NCI-H345 treated with DMSO at 0.1 percent for 48 hours (cell line): ENCODE measurements at regions not wholly inside any gene's neighbourhood (a gene's known extent, or its start where the extent isn't known, plus 50 kb on each side); places are given as distances from the start of the nearest gene placed in this dataset.

Experiments
- DNase-seq: peaks from one replicate; lab custom pipeline; 2025; ENCODE audit not compliant: unreplicated experiment; lab: John Stamatoyannopoulos, UW

GRCh38 chr16:72286936-72287620 lies 115.1 kb upstream of the PMFBP1 start:
- DNase-seq, result no peak

GRCh38 chr16:72285728-72286127 lies 113.8 kb upstream of the PMFBP1 start:
- no peak for DNase-seq

- DNase-seq, result no peak
These were observed 113.4 kb upstream of the PMFBP1 start for GRCh38 chr16:72285324-72285723.

DNA sequence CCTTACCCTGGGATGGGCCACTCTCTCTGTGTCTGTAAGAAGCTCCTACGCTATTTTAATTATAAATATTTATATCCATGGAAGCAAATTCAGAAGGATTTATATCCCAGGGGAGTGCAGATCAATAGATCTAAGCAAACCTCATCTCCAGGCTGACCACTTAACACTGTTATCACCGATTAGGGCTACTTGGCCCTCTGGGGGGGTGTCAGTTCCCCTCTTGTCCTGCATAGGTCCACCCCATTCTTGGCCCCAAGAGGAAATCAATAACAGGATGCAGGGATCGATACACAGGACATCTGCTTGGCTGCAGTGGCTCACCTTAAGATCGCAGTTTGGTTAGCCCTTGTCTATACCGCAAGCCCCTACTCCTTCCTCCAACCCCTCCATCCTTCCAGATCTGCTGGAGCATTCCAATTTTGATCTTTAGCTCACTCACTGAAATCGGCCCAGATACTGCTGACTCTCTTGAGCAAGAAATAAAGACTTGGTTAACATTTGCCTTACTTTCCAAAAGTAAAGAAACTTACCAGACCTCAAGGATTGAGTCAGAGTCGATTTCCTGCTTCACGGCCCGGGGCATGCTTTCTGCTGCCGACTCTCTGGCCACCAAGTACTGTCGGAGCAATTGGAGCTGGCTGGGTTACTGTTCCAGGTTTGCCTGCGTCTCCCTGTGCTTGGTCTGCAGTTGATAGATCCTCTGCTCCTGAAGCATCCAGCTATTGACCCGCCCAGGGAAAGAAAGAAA lies 112.3 kb upstream of the PMFBP1 start:
- DNase-seq, result no peak

DNA sequence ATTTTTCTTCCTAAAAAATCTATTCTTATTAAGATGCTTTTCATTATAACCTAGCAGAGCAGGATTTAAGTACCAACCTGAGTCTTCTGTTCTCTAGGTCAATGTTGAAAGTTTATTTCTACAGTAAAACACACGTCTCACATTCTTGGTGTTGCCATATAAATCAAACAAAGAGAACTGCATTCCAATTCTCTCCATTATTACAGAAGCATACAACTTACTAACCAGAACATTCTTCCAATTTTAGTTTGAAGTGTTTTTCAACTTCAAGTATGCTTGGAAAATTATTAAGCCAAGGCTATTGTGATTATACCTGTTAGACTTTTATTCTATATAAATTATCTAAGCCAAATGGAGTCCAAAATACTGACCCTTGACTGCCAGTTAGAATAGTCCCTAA lies 110.4 kb upstream of the PMFBP1 start:
- DNase-seq, result no peak

- DNase-seq, result no peak
These were observed 106.3 kb upstream of the PMFBP1 start for GRCh38 chr16:72278301-72278700.

DNA sequence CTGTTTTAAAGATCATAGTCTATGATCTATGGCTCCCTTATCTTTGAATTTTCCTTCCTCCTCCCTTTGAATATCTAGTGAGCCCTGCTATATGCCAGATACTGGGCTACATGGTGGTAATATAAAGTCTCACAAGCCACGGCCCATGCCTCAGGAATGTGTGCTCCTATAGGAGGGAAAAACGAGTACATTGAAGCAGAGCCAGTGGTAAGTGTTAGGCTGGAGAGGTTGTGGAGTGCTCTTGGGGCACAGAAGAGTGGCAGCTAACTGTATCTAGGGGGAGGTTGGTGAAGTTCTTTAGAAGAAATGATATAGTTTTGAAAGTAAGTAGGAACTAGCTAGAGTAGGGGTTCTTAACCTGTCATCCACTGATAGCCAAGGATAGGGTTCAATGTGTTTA lies 105.8 kb upstream of the PMFBP1 start:
- no peak for DNase-seq

DNA sequence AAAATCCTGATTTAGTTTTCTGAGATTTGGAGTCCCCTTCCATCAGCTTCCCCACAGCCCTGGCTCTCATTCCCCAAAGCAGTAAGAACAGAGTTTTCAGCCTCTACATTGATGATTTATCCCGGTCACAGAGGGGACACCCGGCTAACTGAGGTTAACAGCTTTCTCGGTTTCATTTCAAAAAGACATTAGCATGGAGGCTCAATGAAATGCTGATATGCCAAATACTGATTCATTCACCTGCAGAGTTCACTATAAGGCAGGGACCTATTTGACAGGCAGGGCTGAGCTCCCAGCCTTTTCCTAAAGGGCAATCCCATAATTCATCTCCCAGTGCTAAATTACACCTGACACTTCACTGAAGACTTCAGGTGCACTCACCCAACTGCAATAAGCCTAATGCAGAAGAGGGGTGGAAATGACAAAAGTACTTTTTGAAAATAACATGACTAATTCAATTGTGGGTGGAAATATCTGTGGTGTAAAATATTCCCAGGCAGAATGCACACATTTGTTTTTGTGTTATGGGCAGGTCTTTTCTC lies 99.8 kb upstream of the PMFBP1 start:
- no peak for DNase-seq

GRCh38 chr16:72270531-72270930 lies 98.6 kb upstream of the PMFBP1 start:
- no peak for DNase-seq

DNA sequence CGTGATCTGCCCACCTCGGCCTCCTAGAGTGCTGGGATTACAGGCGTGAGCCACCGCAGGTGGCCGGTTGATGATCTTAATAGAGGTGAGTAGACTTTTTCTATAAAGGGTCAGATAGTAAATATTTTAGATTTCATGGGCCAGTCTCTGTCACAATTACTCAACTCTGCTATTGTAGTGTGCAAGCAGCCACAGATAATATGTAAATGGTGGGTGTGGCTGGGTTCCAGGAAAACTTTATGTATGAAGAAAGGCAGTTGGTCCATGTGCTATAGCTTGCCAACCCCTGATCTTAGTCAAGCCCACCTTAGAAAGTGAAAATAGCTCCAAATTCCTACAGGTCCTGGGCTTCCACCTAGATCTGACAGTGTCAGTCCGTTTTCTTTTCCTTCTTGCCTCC lies 94.9 kb upstream of the PMFBP1 start:
- no peak for DNase-seq

DNA sequence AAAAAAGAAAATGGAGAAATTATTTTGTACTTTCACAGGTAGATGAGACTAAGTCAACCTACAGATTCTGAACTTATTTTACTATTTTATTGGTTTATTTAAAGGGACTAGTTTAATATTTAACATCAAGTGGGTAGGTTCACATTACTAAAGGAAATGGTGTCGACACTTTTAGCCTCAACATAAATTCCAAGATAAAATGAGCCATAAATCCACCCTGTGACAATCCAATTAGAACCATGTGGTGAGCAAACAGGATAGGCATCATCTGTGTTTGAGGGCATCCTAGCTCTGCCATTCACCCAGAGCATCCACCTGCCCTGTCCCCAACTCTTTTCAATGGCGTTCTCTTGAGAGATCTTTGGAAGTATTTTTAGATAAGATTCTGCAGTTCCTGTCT lies 92.8 kb upstream of the PMFBP1 start:
- no peak for DNase-seq

- no peak for DNase-seq
These were observed 90.8 kb upstream of the PMFBP1 start for GRCh38 chr16:72262711-72263110.

DNA sequence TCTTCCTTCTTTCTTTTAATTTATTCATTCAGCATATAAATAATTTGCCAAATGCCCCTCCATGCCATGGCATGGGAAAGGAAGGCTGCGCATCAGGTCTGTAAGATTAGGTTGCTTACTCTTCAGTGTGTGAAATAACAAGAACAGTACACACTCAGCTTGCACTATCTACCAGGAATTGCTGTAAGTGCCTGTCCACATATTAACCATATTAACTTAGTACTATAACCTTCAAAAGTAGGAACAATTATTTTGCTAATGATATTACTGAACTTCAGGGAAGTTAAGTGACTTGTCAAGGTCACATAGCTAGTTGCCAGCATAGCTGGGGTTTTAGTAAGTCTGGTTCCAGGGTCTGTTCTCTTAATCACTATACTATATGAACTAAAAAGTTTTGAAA lies 89.2 kb upstream of the PMFBP1 start:
- DNase-seq, result no peak

GRCh38 chr16:72256398-72257066 lies 84.6 kb upstream of the PMFBP1 start:
- DNase-seq, result no peak

- no peak for DNase-seq
These were observed 83.8 kb upstream of the PMFBP1 start for GRCh38 chr16:72255786-72256185.

DNA sequence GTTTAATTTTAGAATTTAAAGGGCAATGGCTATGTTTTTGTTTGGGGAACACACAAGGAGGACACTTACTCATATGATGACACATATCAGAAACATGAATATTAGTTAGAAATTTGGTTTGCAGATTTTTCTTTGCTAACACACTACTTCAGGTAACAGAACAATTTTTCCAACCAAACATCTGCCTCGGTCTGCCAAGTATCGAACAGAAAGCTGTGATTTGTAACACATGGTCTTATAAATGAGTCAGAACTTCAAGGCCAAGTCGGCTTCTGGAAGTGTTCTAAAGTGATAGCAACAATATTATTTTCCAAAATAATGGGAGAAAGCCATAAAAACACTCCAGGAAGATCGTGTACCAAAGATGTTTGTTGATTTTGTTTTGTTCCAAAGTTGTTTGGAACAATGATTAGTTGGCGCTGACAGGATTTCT lies 75.9 kb upstream of the PMFBP1 start:
- DNase-seq, result no peak

DNA sequence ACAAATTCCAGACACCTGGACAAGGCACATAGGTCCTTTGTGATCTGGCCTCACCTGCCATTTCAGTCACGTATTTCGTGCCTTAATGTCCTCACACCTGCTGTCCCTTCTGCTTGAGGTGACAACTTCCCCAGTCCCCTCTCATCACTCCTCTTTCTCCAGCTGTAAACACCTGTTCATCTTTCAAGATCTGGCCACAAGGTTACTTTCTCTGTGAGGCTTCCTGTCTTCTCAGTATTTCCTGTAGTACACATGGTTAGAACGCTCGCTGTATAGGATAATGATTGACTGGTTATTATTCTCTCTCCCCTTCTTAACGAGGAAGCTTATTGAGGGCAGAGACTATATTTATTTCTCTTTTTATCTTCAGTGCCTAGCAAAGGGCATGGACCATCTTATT lies 74.5 kb upstream of the PMFBP1 start:
- no peak for DNase-seq

- no peak for DNase-seq
These were observed 72.9 kb upstream of the PMFBP1 start for GRCh38 chr16:72244853-72245252.

GRCh38 chr16:72243621-72244020 lies 71.7 kb upstream of the PMFBP1 start:
- no peak for DNase-seq

- no peak for DNase-seq
These were observed 70.8 kb upstream of the PMFBP1 start for GRCh38 chr16:72242757-72243156.

- peak; percentile 14 for DNase-seq
These were observed 70.0 kb upstream of the PMFBP1 start for GRCh38 chr16:72241930-72242329.

DNA sequence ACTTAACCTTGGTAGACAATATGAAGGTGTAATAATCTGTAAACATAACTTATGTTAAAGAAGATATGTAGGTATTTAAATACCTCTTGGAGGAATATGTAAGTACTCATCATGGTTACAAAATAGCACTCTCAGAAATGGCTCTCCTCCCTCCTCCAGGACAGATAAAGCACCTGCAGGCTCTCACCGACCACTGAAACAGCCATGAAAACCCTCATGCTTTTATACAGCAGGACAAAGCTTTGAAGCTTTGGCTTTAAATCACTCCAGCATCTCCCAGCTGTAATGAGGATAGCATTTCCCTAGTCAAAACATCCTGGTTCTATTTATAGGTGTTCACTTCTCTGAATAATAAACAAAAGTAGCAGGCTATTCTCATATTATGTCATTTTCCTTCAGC lies 69.1 kb upstream of the PMFBP1 start:
- DNase-seq, result peak; percentile 54
